ENCODE measurements at regions not wholly inside any gene's neighbourhood (a gene's known extent, or its start where the extent isn't known, plus 50 kb on each side); places are given as distances from the start of the nearest gene placed in this dataset.

- DNase-seq (ENCODE audit: extremely low spot score), result no peak
- TF ChIP-seq L3MBTL2 (conservative IDR thresholded peaks at IDR 0.05), result no peak
- TF ChIP-seq FOXM1 (IDR thresholded peaks at IDR 0.05; ENCODE audit: borderline replicate concordance), result no peak
- TF ChIP-seq NFRKB (IDR thresholded peaks at IDR 0.05), result no peak
- no peak for TF ChIP-seq HDGF (IDR thresholded peaks at IDR 0.05; ENCODE audit: borderline replicate concordance)
- TF ChIP-seq ARNT (IDR thresholded peaks at IDR 0.05), result no peak
- TF ChIP-seq TARDBP (IDR thresholded peaks at IDR 0.05), result no peak
- no peak for TF ChIP-seq FOXA1 (IDR thresholded peaks at IDR 0.05)
- TF ChIP-seq SUZ12 (IDR thresholded peaks at IDR 0.05), result no peak
- TF ChIP-seq PKNOX1 (IDR thresholded peaks at IDR 0.05), result no peak
- TF ChIP-seq BHLHE40 (IDR thresholded peaks at IDR 0.05; ENCODE audit: borderline replicate concordance), result no peak
- TF ChIP-seq CTBP1 (IDR thresholded peaks at IDR 0.05; ENCODE audit: borderline replicate concordance), result no peak
- TF ChIP-seq SP1 (IDR thresholded peaks at IDR 0.05), result no peak
- TF ChIP-seq ELF4 (IDR thresholded peaks at IDR 0.05), result no peak
- TF ChIP-seq LEF1 (IDR thresholded peaks at IDR 0.05; ENCODE audit: borderline replicate concordance), result no peak
- CTCF ChIA-PET, result no interaction called here
- POLR2A ChIA-PET, result no interaction called here
These were observed 66.0 kb upstream of the GPR26 start for GRCh38 chr10:123600177-123600576.

GRCh38 chr10:123603130-123603529 lies 63.0 kb upstream of the GPR26 start:
- no peak for DNase-seq (ENCODE audit: extremely low spot score)
- CTCF ChIA-PET, result no interaction called here
- no peak for TF ChIP-seq TARDBP (IDR thresholded peaks at IDR 0.05)
- TF ChIP-seq CTBP1 (IDR thresholded peaks at IDR 0.05; ENCODE audit: borderline replicate concordance), result no peak
- TF ChIP-seq HDGF (IDR thresholded peaks at IDR 0.05; ENCODE audit: borderline replicate concordance), result no peak
- TF ChIP-seq LEF1 (IDR thresholded peaks at IDR 0.05; ENCODE audit: borderline replicate concordance), result no peak
- TF ChIP-seq FOXK2 (IDR thresholded peaks at IDR 0.05), result no peak
- no peak for TF ChIP-seq BHLHE40 (IDR thresholded peaks at IDR 0.05; ENCODE audit: borderline replicate concordance)
- TF ChIP-seq SUZ12 (IDR thresholded peaks at IDR 0.05), result no peak
- no peak for TF ChIP-seq ZNF384 (IDR thresholded peaks at IDR 0.05)
- TF ChIP-seq PKNOX1 (IDR thresholded peaks at IDR 0.05), result no peak
- TF ChIP-seq L3MBTL2 (conservative IDR thresholded peaks at IDR 0.05), result no peak
- no peak for TF ChIP-seq FOXM1 (IDR thresholded peaks at IDR 0.05; ENCODE audit: borderline replicate concordance)
- POLR2A ChIA-PET, result no interaction called here

- no peak for TF ChIP-seq ARNT (IDR thresholded peaks at IDR 0.05)
- no peak for DNase-seq (ENCODE audit: extremely low spot score)
- ChIA-PET POLR2A (no interaction called here), CTCF (no interaction called here)
These were observed 61.6 kb upstream of the GPR26 start for GRCh38 chr10:123604506-123604905.

GRCh38 chr10:123606006-123606405 lies 60.1 kb upstream of the GPR26 start:
- CTCF ChIA-PET, result no interaction called here
- no peak for TF ChIP-seq ELF4 (IDR thresholded peaks at IDR 0.05)
- TF ChIP-seq PKNOX1 (IDR thresholded peaks at IDR 0.05), result no peak
- TF ChIP-seq CTBP1 (IDR thresholded peaks at IDR 0.05; ENCODE audit: borderline replicate concordance), result no peak
- TF ChIP-seq LEF1 (IDR thresholded peaks at IDR 0.05; ENCODE audit: borderline replicate concordance), result no peak
- TF ChIP-seq FOXA1 (IDR thresholded peaks at IDR 0.05), result no peak
- no peak for TF ChIP-seq FOXM1 (IDR thresholded peaks at IDR 0.05; ENCODE audit: borderline replicate concordance)
- no peak for TF ChIP-seq SUZ12 (IDR thresholded peaks at IDR 0.05)
- TF ChIP-seq HDGF (IDR thresholded peaks at IDR 0.05; ENCODE audit: borderline replicate concordance), result no peak
- no peak for DNase-seq (ENCODE audit: extremely low spot score)
- POLR2A ChIA-PET, result no interaction called here

GRCh38 chr10:123606955-123607354 lies 59.2 kb upstream of the GPR26 start:
- DNase-seq (ENCODE audit: extremely low spot score), result no peak
- CTCF ChIA-PET, result no interaction called here
- POLR2A ChIA-PET, result no interaction called here
- no peak for TF ChIP-seq LEF1 (IDR thresholded peaks at IDR 0.05; ENCODE audit: borderline replicate concordance)
- no peak for TF ChIP-seq ARNT (IDR thresholded peaks at IDR 0.05)
- no peak for TF ChIP-seq BHLHE40 (IDR thresholded peaks at IDR 0.05; ENCODE audit: borderline replicate concordance)
- no peak for TF ChIP-seq HDGF (IDR thresholded peaks at IDR 0.05; ENCODE audit: borderline replicate concordance)
- no peak for TF ChIP-seq FOXK2 (IDR thresholded peaks at IDR 0.05)
- no peak for TF ChIP-seq NFRKB (IDR thresholded peaks at IDR 0.05)
- TF ChIP-seq PKNOX1 (IDR thresholded peaks at IDR 0.05), result no peak
- TF ChIP-seq TARDBP (IDR thresholded peaks at IDR 0.05), result no peak
- TF ChIP-seq FOXA1 (IDR thresholded peaks at IDR 0.05), result no peak

- ChIA-PET CTCF (no interaction called here), POLR2A (no interaction called here)
- no peak for TF ChIP-seq L3MBTL2 (conservative IDR thresholded peaks at IDR 0.05)
- no peak for TF ChIP-seq ZNF384 (IDR thresholded peaks at IDR 0.05)
- no peak for TF ChIP-seq HDGF (IDR thresholded peaks at IDR 0.05; ENCODE audit: borderline replicate concordance)
- TF ChIP-seq NFRKB (IDR thresholded peaks at IDR 0.05), result no peak
- TF ChIP-seq LEF1 (IDR thresholded peaks at IDR 0.05; ENCODE audit: borderline replicate concordance), result no peak
- TF ChIP-seq TARDBP (IDR thresholded peaks at IDR 0.05), result no peak
- TF ChIP-seq FOXK2 (IDR thresholded peaks at IDR 0.05), result no peak
- TF ChIP-seq ELF4 (IDR thresholded peaks at IDR 0.05), result no peak
- TF ChIP-seq SP1 (IDR thresholded peaks at IDR 0.05), result no peak
- TF ChIP-seq PKNOX1 (IDR thresholded peaks at IDR 0.05), result no peak
- TF ChIP-seq SUZ12 (IDR thresholded peaks at IDR 0.05), result no peak
- no peak for TF ChIP-seq CTBP1 (IDR thresholded peaks at IDR 0.05; ENCODE audit: borderline replicate concordance)
- TF ChIP-seq BHLHE40 (IDR thresholded peaks at IDR 0.05; ENCODE audit: borderline replicate concordance), result no peak
- DNase-seq (ENCODE audit: extremely low spot score), result no peak
These were observed 58.8 kb upstream of the GPR26 start for GRCh38 chr10:123607386-123607785.

All from HEK293T (cell line).